M059J (cell line): ENCODE measurements at regions not wholly inside any gene's neighbourhood (a gene's known extent, or its start where the extent isn't known, plus 50 kb on each side); places are given as distances from the start of the nearest gene placed in this dataset.
A peak's percentile ranks its signal among the peaks of the same experiment; 100 is the strongest.

Experiments
- DNase-seq: peaks from one replicate; pipeline ENCODE4 v3.0.0-alpha.2; 2012; ENCODE audit warnings: low read depth

GRCh38 chr10:98332623-98333269 is 64.8 kb upstream of the LOXL4 start:
- peak; percentile 76 for DNase-seq

GRCh38 chr10:98331885-98332284 is 63.9 kb upstream of the LOXL4 start:
- no peak for DNase-seq

GRCh38 chr10:98330987-98331386 is 63.0 kb upstream of the LOXL4 start:
- no peak for DNase-seq

GRCh38 chr10:98328640-98329039 is 60.6 kb upstream of the LOXL4 start:
- DNase-seq: no peak

- peak; percentile 34 for DNase-seq
Observed at GRCh38 chr10:98328163-98328562, 60.2 kb upstream of the LOXL4 start.

GRCh38 chr10:98326621-98327027 is 58.6 kb upstream of the LOXL4 start:
- DNase-seq: peak; percentile 34

GRCh38 chr10:98323221-98324164 is 55.5 kb upstream of the LOXL4 start:
- peak; percentile 97 for DNase-seq

GRCh38 chr10:98321186-98321780 is 53.3 kb upstream of the LOXL4 start:
- DNase-seq: no peak

GRCh38 chr10:98320486-98321185 is 52.6 kb upstream of the LOXL4 start:
- DNase-seq: no peak

- no peak for DNase-seq
Observed at GRCh38 chr10:98318861-98319260, 50.9 kb upstream of the LOXL4 start.
